ENCODE measurements at regions not wholly inside any gene's neighbourhood (a gene's known extent, or its start where the extent isn't known, plus 50 kb on each side); places are given as distances from the start of the nearest gene placed in this dataset.

DNA sequence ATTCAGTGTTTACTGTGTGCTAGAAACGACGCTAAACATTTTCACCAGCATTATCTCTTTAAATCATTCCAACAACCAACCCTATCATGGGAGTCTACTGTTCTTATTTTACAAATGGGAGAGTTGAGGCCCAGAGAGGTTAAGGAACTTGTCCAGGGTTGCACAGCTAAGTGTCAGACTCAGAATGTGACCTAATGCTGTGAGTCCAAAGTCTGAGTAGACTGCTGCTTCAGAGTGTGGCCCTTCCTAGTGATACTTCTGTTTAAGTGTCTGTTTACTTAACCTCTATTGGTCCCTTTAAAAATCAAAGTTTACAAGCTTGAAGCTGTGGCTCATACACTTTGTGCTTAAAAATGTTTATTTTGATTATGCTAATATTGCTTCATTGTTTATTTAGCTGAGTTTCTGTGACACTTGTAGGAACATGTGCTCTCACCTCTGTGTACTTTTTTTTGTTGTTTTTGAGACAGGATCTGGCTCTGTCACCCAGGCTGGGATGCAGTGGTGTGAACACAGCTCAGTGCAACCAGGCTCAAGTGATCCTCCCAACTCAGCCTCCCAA, 84.4 kb upstream of the SYPL1 start:
- no TSS peak for BruUV-seq (replicated peaks)
- FAIRE-seq (no peak), ATAC-seq (peak; percentile 78), DNase-seq (ENCODE audit: low spot score) (peak; percentile 16)
- Histone ChIP-seq H3K36me3 (replicated peaks in 1 of 2; ENCODE audit: control insufficient read depth in 1 of 2, insufficient read depth in 2 of 2, low read length in 2 of 2) (no peaks in the 10 kb centered on the region), H2AFZ (ENCODE audit: low read length) (no peak overlapping the region), H3K79me2 (ENCODE audit: insufficient read depth, low read length) (no peaks in the 10 kb centered on the region), H3K27me3 (ENCODE audit: control insufficient read depth in 1 of 2, insufficient read depth in 2 of 2, low read length in 2 of 2) (peaks cover 0 to 4% of the 10 kb centered on the region in 2 experiments; a peak in 2 of 5 replicates), H3K9me3 (ENCODE audit: low read length) (no peaks in the 10 kb centered on the region), H3K4me1 (ENCODE audit: insufficient read depth, low read length) (peaks cover 13% of the 10 kb centered on the region; the same call in 1 of the 2 replicates), H4K20me1 (ENCODE audit: insufficient read depth, low read length) (no peaks in the 10 kb centered on the region), H3K4me2 (ENCODE audit: low read depth, low read length) (no peak overlapping the region), H3K9ac (ENCODE audit: insufficient read depth, low read depth, low read length) (no peak overlapping the region), H3K27ac (ENCODE audit: extremely low read length, insufficient read depth, low read length) (no peak overlapping the region), H3K4me3 (replicated peaks in 1 of 3; ENCODE audit: insufficient read depth in 1 of 3, low read depth in 2 of 3, low read length in 3 of 3) (no peak overlapping the region)
- 28% methylated on average over 2 of the region's 2 CpGs for WGBS (ENCODE audit: low lambda C conversion rate)
- in situ Hi-C loops (cut with HindIII; ENCODE audit: extremely low pct_ligation_motif_present, low pct_unique_long_range_greater_than_20kb): no loop called here
- POLR2A ChIA-PET: interaction anchor here (1.5 kb wide), 1 partner anchor 88 kb away, joined by 5 read pairs; the partner anchor contains the start of gene NAMPT
- CTCF ChIA-PET (ENCODE audit: low intra/inter-chr PET ratio, low total read pairs): no interaction called here
- intact Hi-C loops (cut with micrococcal nuclease; ENCODE audit: unreplicated experiment): no loop called here
- TF ChIP-seq HNF4A (CRISPR knock-in tag; IDR thresholded peaks at IDR 0.05) (peak; percentile 76), FOXA1 (IDR thresholded peaks at IDR 0.05) (peak; percentile 45; the same call in 1 of the 2 replicates), FOXA1 (CRISPR knock-in tag; IDR thresholded peaks at IDR 0.05) (peak; percentile 26; the same call in 1 of the 2 replicates), MAF1 (CRISPR knock-in tag; IDR thresholded peaks at IDR 0.05; ENCODE audit: borderline replicate concordance) (no peak), ZNF549 (CRISPR knock-in tag; IDR thresholded peaks at IDR 0.05) (no peak), RFXANK (CRISPR knock-in tag; IDR thresholded peaks at IDR 0.05) (no peak), ZNF12 (CRISPR knock-in tag; IDR thresholded peaks at IDR 0.05) (peak; percentile 85), HHEX (CRISPR knock-in tag; IDR thresholded peaks at IDR 0.05) (peak; percentile 83), ERF (CRISPR knock-in tag; IDR thresholded peaks at IDR 0.05) (no peak), KDM6A (CRISPR knock-in tag; IDR thresholded peaks at IDR 0.05; ENCODE audit: low read depth) (0 out of 2 replicates have a peak, but pooled peaks have one; percentile 13), ZNF33A (CRISPR knock-in tag; IDR thresholded peaks at IDR 0.05; ENCODE audit: borderline replicate concordance) (no peak), HNF4G (IDR thresholded peaks at IDR 0.05; ENCODE audit: borderline replicate concordance, low read depth, low read length) (peak; percentile 42; the same call in 1 of the 2 replicates), HNF4G (CRISPR knock-in tag; IDR thresholded peaks at IDR 0.05; ENCODE audit: borderline replicate concordance, low read depth) (no peak)
- TF ChIP-seq, protein P1, sequence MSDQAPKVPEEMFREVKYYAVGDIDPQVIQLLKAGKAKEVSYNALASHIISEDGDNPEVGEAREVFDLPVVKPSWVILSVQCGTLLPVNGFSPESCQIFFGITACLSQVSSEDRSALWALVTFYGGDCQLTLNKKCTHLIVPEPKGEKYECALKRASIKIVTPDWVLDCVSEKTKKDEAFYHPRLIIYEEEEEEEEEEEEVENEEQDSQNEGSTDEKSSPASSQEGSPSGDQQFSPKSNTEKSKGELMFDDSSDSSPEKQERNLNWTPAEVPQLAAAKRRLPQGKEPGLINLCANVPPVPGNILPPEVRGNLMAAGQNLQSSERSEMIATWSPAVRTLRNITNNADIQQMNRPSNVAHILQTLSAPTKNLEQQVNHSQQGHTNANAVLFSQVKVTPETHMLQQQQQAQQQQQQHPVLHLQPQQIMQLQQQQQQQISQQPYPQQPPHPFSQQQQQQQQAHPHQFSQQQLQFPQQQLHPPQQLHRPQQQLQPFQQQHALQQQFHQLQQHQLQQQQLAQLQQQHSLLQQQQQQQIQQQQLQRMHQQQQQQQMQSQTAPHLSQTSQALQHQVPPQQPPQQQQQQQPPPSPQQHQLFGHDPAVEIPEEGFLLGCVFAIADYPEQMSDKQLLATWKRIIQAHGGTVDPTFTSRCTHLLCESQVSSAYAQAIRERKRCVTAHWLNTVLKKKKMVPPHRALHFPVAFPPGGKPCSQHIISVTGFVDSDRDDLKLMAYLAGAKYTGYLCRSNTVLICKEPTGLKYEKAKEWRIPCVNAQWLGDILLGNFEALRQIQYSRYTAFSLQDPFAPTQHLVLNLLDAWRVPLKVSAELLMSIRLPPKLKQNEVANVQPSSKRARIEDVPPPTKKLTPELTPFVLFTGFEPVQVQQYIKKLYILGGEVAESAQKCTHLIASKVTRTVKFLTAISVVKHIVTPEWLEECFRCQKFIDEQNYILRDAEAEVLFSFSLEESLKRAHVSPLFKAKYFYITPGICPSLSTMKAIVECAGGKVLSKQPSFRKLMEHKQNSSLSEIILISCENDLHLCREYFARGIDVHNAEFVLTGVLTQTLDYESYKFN (CRISPR knock-in tag; conservative IDR thresholded peaks at IDR 0.05): peak; percentile 66
- TF ChIP-seq, protein P2, sequence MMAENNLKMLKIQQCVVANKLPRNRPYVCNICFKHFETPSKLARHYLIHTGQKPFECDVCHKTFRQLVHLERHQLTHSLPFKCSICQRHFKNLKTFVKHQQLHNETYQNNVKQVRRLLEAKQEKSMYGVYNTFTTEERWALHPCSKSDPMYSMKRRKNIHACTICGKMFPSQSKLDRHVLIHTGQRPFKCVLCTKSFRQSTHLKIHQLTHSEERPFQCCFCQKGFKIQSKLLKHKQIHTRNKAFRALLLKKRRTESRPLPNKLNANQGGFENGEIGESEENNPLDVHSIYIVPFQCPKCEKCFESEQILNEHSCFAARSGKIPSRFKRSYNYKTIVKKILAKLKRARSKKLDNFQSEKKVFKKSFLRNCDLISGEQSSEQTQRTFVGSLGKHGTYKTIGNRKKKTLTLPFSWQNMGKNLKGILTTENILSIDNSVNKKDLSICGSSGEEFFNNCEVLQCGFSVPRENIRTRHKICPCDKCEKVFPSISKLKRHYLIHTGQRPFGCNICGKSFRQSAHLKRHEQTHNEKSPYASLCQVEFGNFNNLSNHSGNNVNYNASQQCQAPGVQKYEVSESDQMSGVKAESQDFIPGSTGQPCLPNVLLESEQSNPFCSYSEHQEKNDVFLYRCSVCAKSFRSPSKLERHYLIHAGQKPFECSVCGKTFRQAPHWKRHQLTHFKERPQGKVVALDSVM (CRISPR knock-in tag; IDR thresholded peaks at IDR 0.05): peak; percentile 72
- TF ChIP-seq, protein P3, sequence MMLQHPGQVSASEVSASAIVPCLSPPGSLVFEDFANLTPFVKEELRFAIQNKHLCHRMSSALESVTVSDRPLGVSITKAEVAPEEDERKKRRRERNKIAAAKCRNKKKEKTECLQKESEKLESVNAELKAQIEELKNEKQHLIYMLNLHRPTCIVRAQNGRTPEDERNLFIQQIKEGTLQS (CRISPR knock-in tag; IDR thresholded peaks at IDR 0.05): no peak
- TF ChIP-seq, protein P4, sequence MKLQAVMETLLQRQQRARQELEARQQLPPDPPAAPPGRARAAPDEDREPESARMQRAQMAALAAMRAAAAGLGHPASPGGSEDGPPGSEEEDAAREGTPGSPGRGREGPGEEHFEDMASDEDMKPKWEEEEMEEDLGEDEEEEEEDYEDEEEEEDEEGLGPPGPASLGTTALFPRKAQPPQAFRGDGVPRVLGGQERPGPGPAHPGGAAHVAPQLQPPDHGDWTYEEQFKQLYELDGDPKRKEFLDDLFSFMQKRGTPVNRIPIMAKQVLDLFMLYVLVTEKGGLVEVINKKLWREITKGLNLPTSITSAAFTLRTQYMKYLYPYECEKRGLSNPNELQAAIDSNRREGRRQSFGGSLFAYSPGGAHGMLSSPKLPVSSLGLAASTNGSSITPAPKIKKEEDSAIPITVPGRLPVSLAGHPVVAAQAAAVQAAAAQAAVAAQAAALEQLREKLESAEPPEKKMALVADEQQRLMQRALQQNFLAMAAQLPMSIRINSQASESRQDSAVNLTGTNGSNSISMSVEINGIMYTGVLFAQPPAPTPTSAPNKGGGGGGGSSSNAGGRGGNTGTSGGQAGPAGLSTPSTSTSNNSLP (IDR thresholded peaks at IDR 0.05; ENCODE audit: low read depth, low read length): 0 out of 2 replicates have a peak, but pooled peaks have one; percentile 7
- TF ChIP-seq, protein P5, sequence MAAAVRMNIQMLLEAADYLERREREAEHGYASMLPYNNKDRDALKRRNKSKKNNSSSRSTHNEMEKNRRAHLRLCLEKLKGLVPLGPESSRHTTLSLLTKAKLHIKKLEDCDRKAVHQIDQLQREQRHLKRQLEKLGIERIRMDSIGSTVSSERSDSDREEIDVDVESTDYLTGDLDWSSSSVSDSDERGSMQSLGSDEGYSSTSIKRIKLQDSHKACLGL (CRISPR knock-in tag; IDR thresholded peaks at IDR 0.05): no peak

Data from HepG2 (cell line).